Activated CD4-positive, alpha-beta memory T cell treated with anti-CD3 and anti-CD28 coated beads for 36 hours (primary cell): ENCODE measurements at regions not wholly inside any gene's neighbourhood (a gene's known extent, or its start where the extent isn't known, plus 50 kb on each side); places are given as distances from the start of the nearest gene placed in this dataset.

Experiments
- CTCF ChIA-PET: fragments of 350-600 bp; sonication (Branson Sonifier 250); formaldehyde crosslinking; loops from one replicate; lab custom pipeline; 2021; ENCODE audit warnings: antibody characterized with exemption, inconsistent platforms; lab: Charles Lee
- POLR2A ChIA-PET: fragments of 350-600 bp; sonication (Branson Sonifier 250); formaldehyde crosslinking; loops from one replicate; lab custom pipeline; 2021; ENCODE audit warnings: antibody characterized with exemption; lab: Charles Lee
- DNase-seq: peaks from one replicate; pipeline ENCODE4 v3.0.0-alpha.2; 2020
- H3K27ac Mint-ChIP-seq: one replicate; pipeline ENCODE4 v1.8.0; 2021; ENCODE audit warnings: mixed read lengths
- H3K27me3 Mint-ChIP-seq: one replicate; pipeline ENCODE4 v1.8.0; 2021; ENCODE audit warnings: mixed read lengths
- H3K36me3 Mint-ChIP-seq: one replicate; pipeline ENCODE4 v1.8.0; 2021; ENCODE audit warnings: mixed read lengths
- H3K4me1 Mint-ChIP-seq: one replicate; pipeline ENCODE4 v1.8.0; 2021; ENCODE audit warnings: low read depth, mixed read lengths
- H3K4me3 Mint-ChIP-seq: one replicate; pipeline ENCODE4 v1.8.0; 2021; ENCODE audit warnings: mild to moderate bottlenecking, mixed read lengths
- H3K9me3 Mint-ChIP-seq: one replicate; pipeline ENCODE4 v1.8.0; 2021; ENCODE audit warnings: mixed read lengths
- intact Hi-C: fragments of 100-400 bp; cut with micrococcal nuclease; formaldehyde crosslinking; loops from one replicate; pipeline ENCODE4 v1.15.1; 2023

DNA sequence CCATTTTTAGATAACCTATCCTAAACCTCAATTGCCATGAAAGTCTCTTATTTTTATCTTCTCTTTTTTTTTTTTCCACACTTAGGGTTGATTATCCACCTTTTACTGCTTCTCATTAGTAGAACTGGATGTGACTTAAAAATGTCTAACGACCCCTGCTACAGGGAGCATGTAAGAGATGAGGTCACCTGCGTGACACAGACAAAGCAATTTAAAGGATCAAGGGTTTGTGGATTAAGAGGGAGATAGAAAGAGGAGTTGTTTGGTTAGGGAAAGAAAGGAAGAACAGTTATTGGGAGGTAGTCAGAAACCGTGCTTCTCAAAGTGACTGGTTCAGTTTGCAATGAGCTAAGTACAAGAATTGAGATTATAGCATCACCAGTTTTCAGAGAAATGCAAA, 239.1 kb downstream of the ALX1 start:
- ChIA-PET CTCF (interaction anchor here (0.6 to 0.8 kb wide), 2 partner anchors 29 to 208 kb away, joined by 3 to 4 read pairs; no protein-coding TSS in a partner anchor), POLR2A (no interaction called here)
- Mint-ChIP-seq H3K4me1 (no peaks in the 10 kb centered on the region), H3K27ac (no peak overlapping the region), H3K36me3 (no peaks in the 10 kb centered on the region), H3K27me3 (no peaks in the 10 kb centered on the region), H3K4me3 (no peak overlapping the region), H3K9me3 (no peaks in the 10 kb centered on the region)
- intact Hi-C loops = no loop called here
- DNase-seq = no peak

DNA sequence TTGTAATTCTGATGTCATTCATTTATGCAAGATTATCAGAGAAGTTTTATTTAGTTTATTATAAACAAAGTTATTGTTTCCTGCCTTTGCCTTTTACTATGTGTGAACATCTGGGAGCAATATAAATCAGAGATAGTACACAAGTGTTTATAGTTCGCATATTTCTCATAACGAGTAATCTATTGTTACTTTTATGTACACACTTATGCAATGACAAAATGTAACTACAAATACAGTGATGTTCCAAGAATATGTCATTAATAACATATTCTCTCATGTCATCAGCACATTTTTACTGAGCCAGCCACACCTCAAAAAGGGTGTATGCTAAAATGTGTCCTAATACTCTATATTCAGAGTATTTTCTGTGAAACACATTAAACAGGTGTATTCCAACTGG, 243.2 kb downstream of the ALX1 start:
- H3K36me3 Mint-ChIP-seq = no peaks in the 10 kb centered on the region
- ChIA-PET CTCF (no interaction called here), POLR2A (no interaction called here)
- intact Hi-C loops = no loop called here
- H3K4me1 Mint-ChIP-seq = no peaks in the 10 kb centered on the region
- H3K4me3 Mint-ChIP-seq = no peak overlapping the region
- no peak overlapping the region for H3K27ac Mint-ChIP-seq
- no peak for DNase-seq
- H3K27me3 Mint-ChIP-seq = no peaks in the 10 kb centered on the region
- H3K9me3 Mint-ChIP-seq = peaks cover 7% of the 10 kb centered on the region

DNA sequence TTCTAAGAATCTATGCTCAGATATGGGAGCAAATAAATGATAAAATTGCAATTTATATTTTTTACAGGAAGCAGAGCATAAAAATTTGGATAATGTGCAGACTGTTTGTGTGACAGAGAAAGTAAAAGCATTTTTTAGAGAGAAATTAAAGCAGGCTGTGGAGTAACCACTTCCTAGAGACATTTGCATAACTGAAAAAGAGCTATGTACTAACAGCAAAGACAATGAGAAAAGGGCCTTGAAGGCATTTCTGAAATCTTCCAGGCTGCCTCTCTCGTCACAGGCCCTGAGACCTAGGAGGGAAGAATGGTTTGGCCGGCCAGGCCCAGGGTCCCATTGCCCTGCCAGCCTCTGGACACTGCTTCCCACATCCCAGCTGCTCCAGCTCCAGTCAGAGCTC, 247.2 kb downstream of the ALX1 start:
- Mint-ChIP-seq H3K4me1 (no peaks in the 10 kb centered on the region), H3K9me3 (peaks cover 7% of the 10 kb centered on the region), H3K36me3 (no peaks in the 10 kb centered on the region), H3K27ac (no peak overlapping the region), H3K27me3 (no peaks in the 10 kb centered on the region), H3K4me3 (no peak overlapping the region)
- intact Hi-C loops = no loop called here
- ChIA-PET CTCF (no interaction called here), POLR2A (no interaction called here)
- no peak for DNase-seq

DNA sequence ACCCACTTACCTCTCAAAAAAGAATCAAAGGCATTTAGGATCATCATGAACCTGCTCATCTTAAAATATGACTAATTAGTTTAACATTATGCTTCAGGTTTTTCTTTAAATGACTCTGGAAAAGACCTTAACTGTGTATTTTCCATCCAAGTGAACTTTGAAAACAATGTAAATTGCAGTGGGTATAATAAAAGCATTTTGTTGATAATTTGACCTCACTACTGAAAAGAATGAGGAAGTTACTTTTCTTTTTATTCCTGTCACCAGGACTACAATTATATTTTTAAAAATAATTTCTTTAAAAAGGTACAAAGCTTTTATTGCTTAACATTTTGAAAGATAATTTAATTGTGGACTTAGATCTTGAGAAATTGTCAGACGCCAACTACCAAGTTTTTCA, 249.9 kb downstream of the ALX1 start:
- Mint-ChIP-seq H3K4me1 (no peaks in the 10 kb centered on the region), H3K4me3 (no peak overlapping the region), H3K27me3 (no peaks in the 10 kb centered on the region), H3K27ac (no peak overlapping the region), H3K36me3 (no peaks in the 10 kb centered on the region), H3K9me3 (peaks cover 6% of the 10 kb centered on the region)
- intact Hi-C loops = no loop called here
- DNase-seq = no peak
- ChIA-PET CTCF (no interaction called here), POLR2A (no interaction called here)

DNA sequence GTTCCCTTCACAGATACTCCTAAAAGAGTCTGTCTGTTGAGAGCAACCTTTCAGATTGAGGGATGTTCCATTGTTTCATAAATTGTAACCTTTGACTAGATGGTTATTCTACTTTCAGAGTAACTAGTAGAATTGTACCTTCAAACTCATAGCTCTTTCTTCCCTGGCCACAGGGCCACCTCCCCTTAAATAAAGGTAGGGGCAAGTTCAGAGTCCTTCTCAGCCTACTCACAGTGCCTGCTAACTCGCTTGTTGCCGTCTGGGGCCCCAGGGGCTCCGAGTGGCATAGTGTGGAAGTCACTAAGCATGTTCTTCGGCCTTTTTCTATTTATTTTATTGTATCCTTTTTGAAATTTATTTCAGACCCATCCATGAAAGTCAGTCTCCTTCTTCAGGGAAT, 250.4 kb downstream of the ALX1 start:
- H3K27ac Mint-ChIP-seq = no peak overlapping the region
- CTCF ChIA-PET = no interaction called here
- no peak for DNase-seq
- H3K4me1 Mint-ChIP-seq = no peaks in the 10 kb centered on the region
- peaks cover 3% of the 10 kb centered on the region for H3K9me3 Mint-ChIP-seq
- H3K36me3 Mint-ChIP-seq = no peaks in the 10 kb centered on the region
- H3K27me3 Mint-ChIP-seq = no peaks in the 10 kb centered on the region
- H3K4me3 Mint-ChIP-seq = no peak overlapping the region
- POLR2A ChIA-PET = no interaction called here
- intact Hi-C loops = no loop called here

DNA sequence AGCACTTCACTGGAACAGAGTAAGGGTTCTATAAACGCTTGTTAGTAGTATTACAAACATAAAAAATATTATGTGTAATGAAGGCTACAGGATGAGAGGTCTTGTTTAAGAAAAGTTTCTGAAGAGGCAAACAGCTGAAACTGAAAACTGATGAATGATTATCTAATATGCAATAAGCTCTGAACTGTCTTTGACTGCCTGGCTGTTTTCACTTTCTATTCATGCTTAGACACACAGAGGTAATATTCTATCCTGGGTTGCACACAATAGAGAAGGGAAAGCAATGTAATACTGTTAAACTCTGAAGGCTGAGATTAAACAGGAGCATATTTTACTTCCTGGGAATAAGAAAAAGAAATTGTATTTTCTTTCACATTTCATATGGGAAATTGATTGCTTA, 251.3 kb downstream of the ALX1 start:
- POLR2A ChIA-PET = no interaction called here
- Mint-ChIP-seq H3K9me3 (peaks cover 2% of the 10 kb centered on the region), H3K36me3 (no peaks in the 10 kb centered on the region), H3K4me3 (no peak overlapping the region), H3K27ac (no peak overlapping the region), H3K4me1 (no peaks in the 10 kb centered on the region), H3K27me3 (no peaks in the 10 kb centered on the region)
- CTCF ChIA-PET = no interaction called here
- intact Hi-C loops = no loop called here
- DNase-seq = no peak

DNA sequence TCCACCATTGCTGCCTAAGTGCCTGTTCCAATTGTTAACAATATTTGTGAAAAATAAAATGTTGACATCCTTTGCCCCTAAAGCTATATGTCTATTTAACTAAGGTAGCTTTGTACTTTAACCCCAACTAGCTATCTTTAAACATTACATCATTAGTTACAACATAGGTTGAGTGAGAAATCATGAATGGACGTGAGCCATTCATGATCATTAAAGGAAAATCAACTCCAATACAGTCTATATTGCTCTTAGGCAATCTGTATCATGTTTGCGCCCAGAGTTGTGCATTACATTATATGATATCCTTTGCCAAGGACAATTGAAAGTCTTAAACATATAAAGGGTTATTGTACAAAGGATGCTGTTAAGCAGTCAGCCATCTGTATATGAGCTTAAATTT, 269.6 kb downstream of the ALX1 start:
- H3K4me3 Mint-ChIP-seq = no peak overlapping the region
- H3K9me3 Mint-ChIP-seq = no peaks in the 10 kb centered on the region
- intact Hi-C loops = no loop called here
- H3K36me3 Mint-ChIP-seq = no peaks in the 10 kb centered on the region
- H3K4me1 Mint-ChIP-seq = no peaks in the 10 kb centered on the region
- CTCF ChIA-PET = interaction anchor here (0.6 kb wide), 1 partner anchor 1787 kb away, joined by 3 read pairs; no protein-coding TSS in a partner anchor
- no peaks in the 10 kb centered on the region for H3K27me3 Mint-ChIP-seq
- no peak overlapping the region for H3K27ac Mint-ChIP-seq
- POLR2A ChIA-PET = no interaction called here
- DNase-seq = no peak

DNA sequence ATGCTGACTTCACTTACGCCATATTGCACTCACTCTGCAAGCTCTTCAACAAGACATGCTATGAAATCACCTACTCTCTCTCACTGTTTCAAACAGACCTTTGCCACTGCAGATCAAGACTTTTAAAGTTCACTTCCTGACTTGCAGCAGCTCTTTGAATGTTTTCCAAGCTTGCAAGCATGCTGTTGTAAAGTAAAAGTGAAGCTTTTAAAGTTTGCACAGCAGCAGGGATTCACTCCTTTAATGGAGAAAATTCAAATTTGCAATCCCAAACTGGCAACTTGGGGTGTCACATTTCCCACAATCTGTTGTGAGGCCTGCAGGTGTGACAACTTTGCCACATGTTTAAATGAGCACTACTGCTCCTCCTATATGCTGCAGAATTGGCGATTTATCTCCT, 270.9 kb downstream of the ALX1 start:
- POLR2A ChIA-PET = no interaction called here
- intact Hi-C loops = no loop called here
- no peaks in the 10 kb centered on the region for H3K9me3 Mint-ChIP-seq
- H3K27me3 Mint-ChIP-seq = no peaks in the 10 kb centered on the region
- DNase-seq = no peak
- H3K27ac Mint-ChIP-seq = no peak overlapping the region
- no peaks in the 10 kb centered on the region for H3K36me3 Mint-ChIP-seq
- CTCF ChIA-PET = no interaction called here
- no peaks in the 10 kb centered on the region for H3K4me1 Mint-ChIP-seq
- H3K4me3 Mint-ChIP-seq = no peak overlapping the region

DNA sequence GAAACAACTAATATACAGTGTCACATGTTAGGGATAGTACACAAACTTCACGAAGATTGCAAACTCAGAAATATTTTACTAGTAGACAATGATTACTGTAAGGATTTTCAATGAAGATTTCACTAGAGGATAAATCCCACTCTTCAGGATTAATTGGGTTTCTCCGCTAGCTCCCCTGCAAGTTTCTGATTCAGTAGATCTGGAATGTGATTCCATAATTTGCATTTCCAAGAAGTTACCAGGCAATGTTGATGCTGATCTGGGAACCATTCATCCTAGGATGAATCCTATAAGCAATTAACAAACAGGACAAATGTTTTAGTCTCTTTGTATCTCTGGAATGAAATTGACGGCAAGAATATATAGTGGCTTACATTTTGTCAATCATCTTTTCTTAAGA, 272.4 kb downstream of the ALX1 start:
- H3K4me1 Mint-ChIP-seq = no peaks in the 10 kb centered on the region
- no peak for DNase-seq
- intact Hi-C loops = no loop called here
- no peaks in the 10 kb centered on the region for H3K36me3 Mint-ChIP-seq
- POLR2A ChIA-PET = no interaction called here
- no peaks in the 10 kb centered on the region for H3K9me3 Mint-ChIP-seq
- CTCF ChIA-PET = no interaction called here
- no peak overlapping the region for H3K27ac Mint-ChIP-seq
- no peaks in the 10 kb centered on the region for H3K27me3 Mint-ChIP-seq
- no peak overlapping the region for H3K4me3 Mint-ChIP-seq

DNA sequence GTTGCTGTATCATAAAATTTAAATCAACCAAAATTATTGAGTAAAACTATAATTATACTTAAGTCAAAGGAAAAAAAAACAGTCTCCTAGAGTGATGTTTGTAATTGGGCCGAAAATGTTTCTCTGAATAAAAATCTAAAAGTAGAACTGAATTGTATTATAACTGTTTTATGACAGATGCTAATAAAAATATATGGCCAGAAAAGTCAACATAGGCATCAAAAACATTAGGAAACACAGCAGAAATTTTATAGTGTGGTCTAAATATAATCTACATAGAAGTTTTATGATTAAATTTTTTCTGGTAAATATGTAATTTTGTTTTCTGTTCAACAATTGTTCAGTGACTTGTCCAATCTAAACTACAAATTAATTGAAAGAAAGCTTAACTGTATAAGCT, 277.8 kb downstream of the ALX1 start:
- Mint-ChIP-seq H3K9me3 (peaks cover 2% of the 10 kb centered on the region), H3K4me3 (no peak overlapping the region), H3K36me3 (no peaks in the 10 kb centered on the region), H3K27ac (no peak overlapping the region), H3K27me3 (no peaks in the 10 kb centered on the region), H3K4me1 (no peaks in the 10 kb centered on the region)
- CTCF ChIA-PET = no interaction called here
- DNase-seq = no peak
- intact Hi-C loops = no loop called here
- POLR2A ChIA-PET = no interaction called here

DNA sequence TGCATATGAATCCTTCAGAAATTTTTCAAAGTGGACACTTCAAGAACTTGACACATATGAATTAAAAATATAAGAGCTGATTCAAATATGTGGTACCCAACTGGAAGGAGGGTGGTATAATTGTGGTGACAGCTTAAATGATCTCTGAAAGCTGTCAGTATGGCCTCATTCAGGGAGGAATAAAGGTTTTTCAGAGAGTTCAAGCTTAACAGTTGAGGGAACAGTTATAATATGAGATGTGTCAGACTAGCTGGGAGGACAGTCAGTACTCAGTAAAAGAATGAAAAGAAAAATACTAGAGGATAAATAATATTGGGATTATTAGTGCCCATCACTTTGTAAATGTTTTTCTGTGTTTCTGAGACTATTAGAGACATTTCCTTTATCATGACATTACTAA, 277.5 kb downstream of the RASSF9 start:
- no peak overlapping the region for H3K4me3 Mint-ChIP-seq
- ChIA-PET POLR2A (no interaction called here), CTCF (no interaction called here)
- intact Hi-C loops = no loop called here
- no peaks in the 10 kb centered on the region for H3K27me3 Mint-ChIP-seq
- H3K9me3 Mint-ChIP-seq = peaks cover 2% of the 10 kb centered on the region
- H3K36me3 Mint-ChIP-seq = no peaks in the 10 kb centered on the region
- no peak overlapping the region for H3K27ac Mint-ChIP-seq
- DNase-seq = no peak
- H3K4me1 Mint-ChIP-seq = no peaks in the 10 kb centered on the region

DNA sequence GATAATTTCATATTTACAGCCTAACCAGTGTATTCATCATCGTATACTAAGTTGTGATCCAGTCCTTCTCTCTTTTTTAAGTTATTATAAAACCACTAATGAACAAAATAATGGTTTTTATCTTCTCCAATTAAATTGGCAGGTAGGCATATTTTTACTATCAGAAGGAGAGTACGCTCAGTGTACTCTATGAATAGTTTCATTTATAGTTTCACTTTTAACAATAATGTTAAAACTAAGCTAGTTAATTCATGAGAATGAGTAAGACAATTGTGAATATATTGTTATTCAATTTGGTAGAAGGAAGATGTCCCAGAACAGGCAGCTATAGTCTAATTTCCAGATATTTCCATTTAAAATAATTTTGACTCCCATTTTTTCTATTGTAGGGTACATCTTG, 277.1 kb downstream of the RASSF9 start:
- Mint-ChIP-seq H3K27ac (no peak overlapping the region), H3K4me3 (no peak overlapping the region), H3K36me3 (no peaks in the 10 kb centered on the region), H3K4me1 (no peaks in the 10 kb centered on the region), H3K27me3 (no peaks in the 10 kb centered on the region), H3K9me3 (peaks cover 2% of the 10 kb centered on the region)
- intact Hi-C loops = no loop called here
- ChIA-PET CTCF (no interaction called here), POLR2A (no interaction called here)
- no peak for DNase-seq

DNA sequence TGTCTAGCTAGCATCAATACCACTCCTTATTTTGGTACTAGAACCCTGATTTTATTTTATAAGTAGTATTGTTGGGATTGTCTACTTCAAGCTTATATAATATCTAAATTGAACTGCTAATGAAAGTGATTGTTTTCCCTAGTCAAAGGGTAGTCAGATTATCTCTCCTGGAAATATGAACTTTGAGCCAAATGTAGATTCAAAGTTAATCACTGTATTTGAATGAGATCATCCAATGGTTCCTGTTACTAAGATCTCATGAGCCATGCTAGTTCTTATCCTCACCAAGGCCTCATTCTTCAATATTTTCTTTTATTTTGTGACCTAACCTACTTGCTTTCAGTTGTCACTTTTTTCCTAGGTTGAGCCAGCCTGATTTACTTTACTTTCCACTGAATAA, 276.7 kb downstream of the RASSF9 start:
- Mint-ChIP-seq H3K4me1 (no peaks in the 10 kb centered on the region), H3K36me3 (no peaks in the 10 kb centered on the region), H3K9me3 (peaks cover 2% of the 10 kb centered on the region), H3K27ac (no peak overlapping the region), H3K27me3 (no peaks in the 10 kb centered on the region), H3K4me3 (no peak overlapping the region)
- CTCF ChIA-PET = no interaction called here
- intact Hi-C loops = no loop called here
- no peak for DNase-seq
- POLR2A ChIA-PET = no interaction called here

DNA sequence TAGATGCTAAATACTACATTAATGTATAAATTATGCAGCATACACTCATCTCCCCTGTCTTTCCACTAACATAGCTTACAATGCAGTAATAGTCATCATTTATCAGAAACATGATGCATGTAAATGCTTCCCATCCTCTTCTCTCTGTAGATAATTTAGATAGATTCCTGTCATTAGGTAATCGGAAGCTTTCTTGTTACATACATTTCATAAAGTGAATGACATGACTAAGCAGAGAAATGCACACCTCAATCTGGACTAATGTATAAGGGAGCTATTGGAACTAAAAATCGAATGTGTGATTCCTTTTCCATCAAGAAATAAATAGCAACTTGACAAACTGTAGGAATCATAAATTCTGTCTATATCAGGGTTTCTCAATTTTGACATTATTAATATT, 273.4 kb downstream of the RASSF9 start:
- CTCF ChIA-PET = no interaction called here
- no peak for DNase-seq

More for the DNA sequence above, 273.4 kb downstream of the RASSF9 start:
- Mint-ChIP-seq H3K4me1 (no peaks in the 10 kb centered on the region), H3K27me3 (no peaks in the 10 kb centered on the region), H3K27ac (no peak overlapping the region), H3K36me3 (no peaks in the 10 kb centered on the region), H3K4me3 (no peak overlapping the region), H3K9me3 (peaks cover 6% of the 10 kb centered on the region)
- intact Hi-C loops = no loop called here
- POLR2A ChIA-PET = no interaction called here
